ENCODE measurements at regions not wholly inside any gene's neighbourhood (a gene's known extent, or its start where the extent isn't known, plus 50 kb on each side); places are given as distances from the start of the nearest gene placed in this dataset.

GRCh38 chr13:74889321-74889720 is 592.6 kb downstream of the TBC1D4 start:
- H3K27ac Mint-ChIP-seq, result no peak overlapping the region
- H3K4me3 Mint-ChIP-seq, result no peak overlapping the region
- DNase-seq, result no peak
- no peaks in the 10 kb centered on the region for H3K9me3 Mint-ChIP-seq
- no peaks in the 10 kb centered on the region for H3K36me3 Mint-ChIP-seq (ENCODE audit: insufficient read depth in 2 of 2)
- no peaks in the 10 kb centered on the region for H3K4me1 Mint-ChIP-seq (ENCODE audit: low read depth)
- no peak for ATAC-seq (replicated peaks in 1 of 2)
- H3K27me3 Mint-ChIP-seq (ENCODE audit: low read depth), result no peaks in the 10 kb centered on the region

DNA sequence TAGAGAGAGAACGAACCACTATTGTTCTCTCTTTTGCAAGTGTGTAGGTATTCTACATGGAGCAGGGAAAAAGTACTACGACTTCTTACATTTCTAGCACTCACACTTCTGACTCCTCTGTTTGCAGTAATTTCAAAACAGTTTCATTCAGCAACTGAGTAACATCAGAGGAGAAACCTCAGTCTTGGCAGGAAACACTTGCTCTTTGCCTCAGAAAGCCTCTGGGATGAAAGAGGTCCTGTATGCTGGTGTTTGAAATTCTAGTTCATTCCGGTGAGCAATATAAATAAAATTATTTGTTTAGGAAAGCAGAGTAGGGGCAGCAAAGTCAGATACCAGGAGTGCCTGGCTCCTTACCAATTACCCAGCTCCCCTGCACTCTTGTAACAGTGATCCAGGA is 595.5 kb downstream of the TBC1D4 start:
- Mint-ChIP-seq H3K27ac (no peak overlapping the region), H3K4me1 (ENCODE audit: low read depth) (no peaks in the 10 kb centered on the region), H3K4me3 (no peak overlapping the region), H3K27me3 (ENCODE audit: low read depth) (no peaks in the 10 kb centered on the region), H3K36me3 (ENCODE audit: insufficient read depth in 2 of 2) (no peaks in the 10 kb centered on the region), H3K9me3 (no peaks in the 10 kb centered on the region)
- ATAC-seq (replicated peaks in 1 of 2), result no peak
- no peak for DNase-seq

DNA sequence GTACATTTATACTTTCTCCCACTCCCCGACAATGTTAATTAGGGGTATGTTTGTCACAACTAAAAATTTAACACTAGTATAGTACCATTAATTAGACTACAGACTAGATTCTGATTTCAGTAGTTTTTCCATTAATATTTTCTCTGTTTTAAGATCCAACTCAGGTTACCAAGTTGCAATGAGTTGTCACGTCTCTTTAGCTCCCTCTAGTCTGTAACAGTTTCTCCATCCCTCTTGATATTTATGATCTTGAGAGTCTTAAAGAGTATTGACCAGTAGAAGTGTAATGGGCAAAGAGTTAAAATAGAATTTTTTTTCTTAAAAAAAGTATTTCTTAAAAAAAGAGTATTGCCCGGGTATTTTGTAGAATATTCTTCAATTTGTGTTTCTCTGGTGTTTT is 598.1 kb downstream of the TBC1D4 start:
- H3K4me1 Mint-ChIP-seq (ENCODE audit: low read depth), result no peaks in the 10 kb centered on the region
- H3K27me3 Mint-ChIP-seq (ENCODE audit: low read depth), result no peaks in the 10 kb centered on the region
- DNase-seq, result no peak
- peaks cover 0 to 4% of the 10 kb centered on the region in 2 donors for H3K36me3 Mint-ChIP-seq (ENCODE audit: insufficient read depth in 2 of 2)
- H3K27ac Mint-ChIP-seq, result no peak overlapping the region
- no peak overlapping the region for H3K4me3 Mint-ChIP-seq
- H3K9me3 Mint-ChIP-seq, result peaks cover 2 to 5% of the 10 kb centered on the region in 2 donors
- no peak for ATAC-seq (replicated peaks in 1 of 2)

- H3K9me3 Mint-ChIP-seq, result peaks cover 0 to 6% of the 10 kb centered on the region in 2 donors
- ATAC-seq (replicated peaks in 1 of 2) (no peak), DNase-seq (no peak)
- H3K36me3 Mint-ChIP-seq (ENCODE audit: insufficient read depth in 2 of 2), result no peaks in the 10 kb centered on the region
- H3K27me3 Mint-ChIP-seq (ENCODE audit: low read depth), result no peaks in the 10 kb centered on the region
- H3K27ac Mint-ChIP-seq, result no peak overlapping the region
- H3K4me1 Mint-ChIP-seq (ENCODE audit: low read depth), result no peaks in the 10 kb centered on the region
- no peak overlapping the region for H3K4me3 Mint-ChIP-seq
Measured at GRCh38 chr13:74871369-74872070, 610.4 kb downstream of the TBC1D4 start.

DNA sequence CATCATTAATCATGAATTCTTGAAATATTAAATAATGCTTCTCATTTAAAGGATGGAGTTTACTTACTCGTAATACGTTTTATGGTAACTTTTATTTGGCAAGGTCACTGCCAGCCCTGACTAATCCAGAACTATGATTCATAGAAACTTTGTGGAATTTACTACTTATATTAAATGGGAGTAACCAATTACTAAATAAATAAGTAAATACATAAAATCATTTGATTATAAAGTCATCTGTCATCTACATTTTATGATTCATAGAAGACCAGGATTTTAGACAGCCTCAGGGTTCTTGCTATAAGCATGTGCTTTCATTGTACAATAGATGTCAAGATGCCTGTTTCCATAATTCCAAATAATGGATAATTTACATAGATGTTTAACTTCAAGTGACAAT is 611.1 kb downstream of the TBC1D4 start:
- DNase-seq (no peak), ATAC-seq (replicated peaks in 1 of 2) (no peak)
- Mint-ChIP-seq H3K27me3 (ENCODE audit: low read depth) (no peaks in the 10 kb centered on the region), H3K9me3 (peaks cover 0 to 6% of the 10 kb centered on the region in 2 donors), H3K36me3 (ENCODE audit: insufficient read depth in 2 of 2) (no peaks in the 10 kb centered on the region), H3K4me3 (no peak overlapping the region), H3K4me1 (ENCODE audit: low read depth) (no peaks in the 10 kb centered on the region), H3K27ac (no peak overlapping the region)

DNA sequence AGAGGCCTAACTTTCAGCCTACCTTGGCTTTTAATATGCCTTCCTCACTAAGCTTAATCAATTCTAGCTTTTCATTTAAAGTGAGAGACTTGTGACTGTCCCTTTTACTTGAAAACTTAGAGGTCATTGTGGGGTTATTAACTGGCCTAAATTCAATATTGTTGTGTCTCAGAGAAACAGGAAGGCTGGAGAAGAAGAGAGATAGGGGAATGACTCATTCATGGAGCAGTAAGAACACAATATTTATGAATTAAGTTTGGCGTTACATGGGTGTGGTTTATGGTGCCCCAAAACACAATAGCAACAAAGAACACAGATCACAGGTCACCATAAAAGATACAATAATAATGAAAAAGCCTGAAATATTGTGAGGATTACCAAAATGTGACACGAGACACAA is 612.1 kb downstream of the TBC1D4 start:
- Mint-ChIP-seq H3K4me1 (ENCODE audit: low read depth) (no peaks in the 10 kb centered on the region), H3K36me3 (ENCODE audit: insufficient read depth in 2 of 2) (no peaks in the 10 kb centered on the region), H3K27ac (no peak overlapping the region), H3K27me3 (ENCODE audit: low read depth) (no peaks in the 10 kb centered on the region), H3K4me3 (no peak overlapping the region), H3K9me3 (peaks cover 0 to 6% of the 10 kb centered on the region in 2 donors)
- no peak for DNase-seq
- no peak for ATAC-seq (replicated peaks in 1 of 2)

DNA sequence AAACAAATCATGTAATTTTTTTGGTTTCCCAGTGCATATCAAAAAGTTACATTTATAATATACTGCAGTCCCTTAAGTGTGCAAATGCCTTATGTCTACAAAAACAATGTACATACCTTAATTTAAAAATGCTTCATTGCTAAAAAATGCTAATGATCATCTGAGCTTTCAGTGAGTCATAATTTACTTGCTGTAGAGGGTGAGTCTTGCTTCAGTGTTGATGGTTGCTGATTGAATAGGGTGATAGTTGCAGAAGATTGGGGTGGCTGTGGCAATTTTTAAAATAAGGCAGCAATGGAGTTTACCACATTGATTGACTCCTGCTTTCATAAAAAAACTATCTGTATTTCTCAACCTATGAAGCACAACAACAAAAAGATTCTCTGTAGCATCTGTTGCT is 613.9 kb downstream of the TBC1D4 start:
- no peak for ATAC-seq (replicated peaks in 1 of 2)
- no peak for DNase-seq
- H3K27ac Mint-ChIP-seq, result no peak overlapping the region
- H3K27me3 Mint-ChIP-seq (ENCODE audit: low read depth), result no peaks in the 10 kb centered on the region
- no peaks in the 10 kb centered on the region for H3K4me1 Mint-ChIP-seq (ENCODE audit: low read depth)
- H3K9me3 Mint-ChIP-seq, result peaks cover 0 to 6% of the 10 kb centered on the region in 2 donors
- H3K36me3 Mint-ChIP-seq (ENCODE audit: insufficient read depth in 2 of 2), result no peaks in the 10 kb centered on the region
- no peak overlapping the region for H3K4me3 Mint-ChIP-seq

- Mint-ChIP-seq H3K4me3 (no peak overlapping the region), H3K9me3 (peaks cover 3 to 6% of the 10 kb centered on the region in 2 donors), H3K4me1 (ENCODE audit: low read depth) (no peaks in the 10 kb centered on the region), H3K27me3 (ENCODE audit: low read depth) (no peaks in the 10 kb centered on the region), H3K27ac (no peak overlapping the region), H3K36me3 (ENCODE audit: insufficient read depth in 2 of 2) (no peaks in the 10 kb centered on the region)
- no peak for ATAC-seq (replicated peaks in 1 of 2)
- DNase-seq, result no peak
Measured at GRCh38 chr13:74867460-74867859, 614.5 kb downstream of the TBC1D4 start.

- no peak for ATAC-seq (replicated peaks in 1 of 2)
- Mint-ChIP-seq H3K4me1 (ENCODE audit: low read depth) (no peaks in the 10 kb centered on the region), H3K4me3 (no peak overlapping the region)
Measured at GRCh38 chr13:74866101-74866500, 615.9 kb downstream of the TBC1D4 start.

DNA sequence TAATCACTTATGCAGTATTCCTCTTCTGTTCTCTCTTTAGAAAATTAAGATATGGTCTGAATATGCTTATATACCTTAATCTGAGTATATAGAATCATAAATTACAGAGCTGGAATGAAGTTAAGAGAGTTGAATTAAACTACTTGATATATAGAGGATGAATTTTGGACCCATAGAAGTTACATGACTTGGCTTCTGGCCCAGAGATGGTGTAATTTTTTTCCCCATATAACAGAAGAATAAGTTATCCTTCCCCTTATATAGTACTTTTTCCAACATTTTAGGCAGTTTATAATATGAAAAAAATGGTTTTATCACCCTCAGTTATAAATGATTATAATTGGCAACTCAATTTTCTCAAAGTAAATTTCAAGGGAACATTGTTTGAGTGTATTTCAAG is 616.3 kb downstream of the TBC1D4 start:
- H3K4me3 Mint-ChIP-seq, result no peak overlapping the region
- no peak overlapping the region for H3K27ac Mint-ChIP-seq
- no peaks in the 10 kb centered on the region for H3K27me3 Mint-ChIP-seq (ENCODE audit: low read depth)
- no peaks in the 10 kb centered on the region for H3K4me1 Mint-ChIP-seq (ENCODE audit: low read depth)
- peaks cover 4 to 6% of the 10 kb centered on the region in 2 donors for H3K9me3 Mint-ChIP-seq
- no peak for DNase-seq
- no peak for ATAC-seq (replicated peaks in 1 of 2)
- H3K36me3 Mint-ChIP-seq (ENCODE audit: insufficient read depth in 2 of 2), result no peaks in the 10 kb centered on the region

More at GRCh38 chr13:74866101-74866500, 615.9 kb downstream of the TBC1D4 start:
- Mint-ChIP-seq H3K27me3 (ENCODE audit: low read depth) (no peaks in the 10 kb centered on the region), H3K27ac (no peak overlapping the region), H3K9me3 (peaks cover 4 to 6% of the 10 kb centered on the region in 2 donors), H3K36me3 (ENCODE audit: insufficient read depth in 2 of 2) (no peaks in the 10 kb centered on the region)
- DNase-seq, result no peak

GRCh38 chr13:74860789-74861188 is 621.2 kb downstream of the TBC1D4 start:
- Mint-ChIP-seq H3K9me3 (peaks cover 5 to 8% of the 10 kb centered on the region in 2 donors), H3K4me1 (ENCODE audit: low read depth) (no peaks in the 10 kb centered on the region), H3K4me3 (no peak overlapping the region), H3K27ac (no peak overlapping the region), H3K27me3 (ENCODE audit: low read depth) (no peaks in the 10 kb centered on the region), H3K36me3 (ENCODE audit: insufficient read depth in 2 of 2) (peaks cover 0 to 5% of the 10 kb centered on the region in 2 donors)
- DNase-seq (no peak), ATAC-seq (replicated peaks in 1 of 2) (no peak)

DNA sequence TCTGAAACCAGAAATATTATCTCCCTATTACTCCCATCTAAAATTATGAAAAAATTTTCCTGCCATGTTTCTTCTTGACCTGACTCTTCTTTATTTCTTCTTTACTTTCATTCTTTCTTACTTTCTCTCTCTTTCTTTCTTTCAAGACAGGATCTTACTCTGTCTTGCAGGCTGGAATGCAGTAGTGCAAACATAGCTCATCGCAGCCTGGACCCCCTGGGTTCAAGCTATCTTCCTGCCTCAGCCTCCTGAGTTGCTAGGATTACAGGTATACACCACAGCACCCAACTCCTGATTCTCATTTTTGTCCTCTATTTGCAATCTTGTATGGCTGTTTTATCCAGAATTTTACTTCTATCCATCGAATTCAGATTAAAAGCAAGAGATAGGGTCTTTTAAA is 631.1 kb downstream of the TBC1D4 start:
- H3K4me1 Mint-ChIP-seq (ENCODE audit: low read depth), result no peaks in the 10 kb centered on the region
- no peaks in the 10 kb centered on the region for H3K9me3 Mint-ChIP-seq
- no peak overlapping the region for H3K4me3 Mint-ChIP-seq
- H3K27me3 Mint-ChIP-seq (ENCODE audit: low read depth), result peaks cover 6% of the 10 kb centered on the region
- H3K36me3 Mint-ChIP-seq (ENCODE audit: insufficient read depth in 2 of 2), result no peaks in the 10 kb centered on the region
- H3K27ac Mint-ChIP-seq, result no peak overlapping the region
- ATAC-seq (replicated peaks in 1 of 2) (no peak), DNase-seq (no peak)

DNA sequence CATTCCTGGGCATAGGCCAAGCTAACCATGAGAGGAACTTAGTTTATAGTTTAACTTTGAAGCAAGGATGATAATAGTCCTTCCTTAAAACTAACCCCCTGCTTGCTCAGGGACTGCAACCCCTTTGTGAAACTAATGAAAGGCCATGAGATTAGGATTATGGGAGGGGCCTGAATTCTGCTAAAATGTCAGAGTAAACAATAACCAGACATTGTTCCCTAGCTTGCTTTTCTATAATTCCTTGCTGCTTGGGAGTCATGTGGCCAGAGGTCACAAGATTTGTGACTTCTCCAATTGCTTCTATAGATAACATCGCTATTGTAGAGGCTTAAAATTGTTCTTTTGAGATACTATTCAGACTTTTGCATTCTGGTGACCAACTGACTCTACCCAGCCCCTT is 634.0 kb downstream of the TBC1D4 start:
- H3K27ac Mint-ChIP-seq, result no peak overlapping the region
- ATAC-seq (replicated peaks in 1 of 2) (no peak), DNase-seq (no peak)
- H3K36me3 Mint-ChIP-seq (ENCODE audit: insufficient read depth in 2 of 2), result no peaks in the 10 kb centered on the region
- no peaks in the 10 kb centered on the region for H3K4me1 Mint-ChIP-seq (ENCODE audit: low read depth)
- H3K9me3 Mint-ChIP-seq, result no peaks in the 10 kb centered on the region
- H3K4me3 Mint-ChIP-seq, result no peak overlapping the region
- peaks cover 6% of the 10 kb centered on the region for H3K27me3 Mint-ChIP-seq (ENCODE audit: low read depth)

DNA sequence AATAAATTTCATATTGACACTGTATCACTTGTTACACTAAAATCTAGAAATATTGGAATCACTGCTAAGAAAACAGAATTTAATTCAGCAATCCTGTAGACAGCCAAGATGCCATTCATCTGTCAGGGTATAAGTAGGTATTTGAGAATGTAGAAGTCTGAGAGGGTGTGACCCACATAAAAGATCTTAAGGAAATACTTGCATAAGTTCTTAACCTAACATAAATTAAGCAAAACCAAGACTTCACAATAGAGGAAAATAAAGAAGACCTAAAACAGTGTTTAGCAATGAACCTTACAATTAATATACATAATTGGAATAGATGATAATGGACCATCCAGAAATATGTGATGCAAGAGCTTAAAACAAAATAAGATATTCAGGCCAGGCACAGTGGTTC is 636.2 kb downstream of the TBC1D4 start:
- H3K27ac Mint-ChIP-seq, result no peak overlapping the region
- peaks cover 2% of the 10 kb centered on the region for H3K27me3 Mint-ChIP-seq (ENCODE audit: low read depth)
- no peaks in the 10 kb centered on the region for H3K4me1 Mint-ChIP-seq (ENCODE audit: low read depth)
- no peaks in the 10 kb centered on the region for H3K9me3 Mint-ChIP-seq
- ATAC-seq (replicated peaks in 1 of 2) (no peak), DNase-seq (no peak)
- no peaks in the 10 kb centered on the region for H3K36me3 Mint-ChIP-seq (ENCODE audit: insufficient read depth in 2 of 2)
- H3K4me3 Mint-ChIP-seq, result no peak overlapping the region

Measured in activated T-cell treated with anti-CD3 and anti-CD28 coated beads, Interleukin-2, amount 50 U/mL, for 72 hours (primary cell).